ENCODE measurements at regions not wholly inside any gene's neighbourhood (a gene's known extent, or its start where the extent isn't known, plus 50 kb on each side); places are given as distances from the start of the nearest gene placed in this dataset.

DNA sequence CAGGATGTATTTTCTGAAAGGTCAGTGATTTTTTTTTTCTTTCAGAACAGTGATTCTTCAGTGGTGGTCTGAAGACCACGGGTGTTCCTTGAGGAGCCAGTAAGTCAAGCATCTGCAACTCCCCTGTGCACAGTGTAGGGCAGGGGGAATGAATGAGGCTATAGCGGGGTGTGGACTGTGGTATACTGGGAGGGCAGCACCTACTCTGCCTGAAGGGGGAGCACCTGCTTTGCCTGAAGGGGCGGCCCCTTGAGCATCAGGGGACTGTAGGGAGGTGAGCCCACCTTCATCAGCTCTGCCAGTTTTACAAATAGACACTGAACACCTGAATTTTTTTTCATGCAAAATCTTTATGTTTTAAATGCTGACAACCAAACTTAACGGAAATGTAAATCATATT, 77.5 kb upstream of the RIPOR2 start:
- DNase-seq, result no peak

DNA sequence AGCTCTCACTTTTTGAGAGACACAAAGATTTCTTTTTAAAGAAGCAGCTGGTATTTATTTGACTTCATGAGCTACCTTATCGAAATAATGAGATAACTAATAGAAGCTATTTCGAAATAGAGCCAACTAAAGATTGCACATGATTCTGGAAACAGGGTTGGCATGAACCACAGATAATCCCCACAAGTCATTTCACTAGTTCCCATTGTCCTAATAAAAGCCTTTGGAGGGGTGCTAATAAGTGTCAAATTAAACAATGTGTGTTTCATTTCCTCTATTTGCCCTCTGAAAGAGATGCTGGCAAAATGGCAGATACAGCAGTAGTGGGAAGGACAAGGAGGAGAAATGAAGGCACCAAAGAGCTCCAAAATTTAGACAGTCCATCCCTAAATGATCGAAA, 78.6 kb upstream of the RIPOR2 start:
- no peak for DNase-seq

DNA sequence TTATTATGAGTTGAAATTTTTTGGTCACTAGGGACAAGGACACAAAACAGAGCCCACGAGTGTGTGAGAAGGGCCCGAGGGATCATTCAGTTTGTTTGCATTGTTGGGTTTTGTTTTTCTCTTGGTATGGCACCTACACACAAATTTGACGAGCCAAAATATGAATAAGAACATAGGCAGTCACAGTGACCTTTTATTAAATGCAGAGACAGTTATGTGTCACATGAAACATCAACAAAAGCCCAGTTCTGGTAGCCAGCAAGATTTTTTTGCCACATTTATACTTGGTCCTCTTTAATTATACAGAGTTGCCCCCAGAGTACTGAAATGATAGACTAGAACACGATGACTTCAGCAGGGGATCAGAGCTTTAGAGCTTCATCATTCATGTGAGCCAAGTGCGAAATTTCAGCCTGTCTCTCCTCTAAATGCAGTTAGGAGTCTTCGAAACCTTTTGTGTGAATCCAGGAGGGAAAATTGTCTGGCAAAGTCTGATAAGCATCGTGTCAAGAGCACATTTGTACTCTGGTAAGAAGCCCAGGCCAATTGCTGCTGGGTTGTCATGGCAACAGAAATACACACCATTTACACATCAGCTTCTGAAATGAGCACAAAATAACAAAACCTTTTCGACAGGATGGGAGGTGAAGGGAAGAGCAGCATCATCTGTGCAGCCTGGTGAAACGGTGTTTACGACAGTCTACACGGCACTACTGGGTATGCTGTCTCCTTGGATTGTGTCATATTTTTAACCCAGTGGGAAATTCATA, 79.2 kb upstream of the RIPOR2 start:
- DNase-seq, result no peak

DNA sequence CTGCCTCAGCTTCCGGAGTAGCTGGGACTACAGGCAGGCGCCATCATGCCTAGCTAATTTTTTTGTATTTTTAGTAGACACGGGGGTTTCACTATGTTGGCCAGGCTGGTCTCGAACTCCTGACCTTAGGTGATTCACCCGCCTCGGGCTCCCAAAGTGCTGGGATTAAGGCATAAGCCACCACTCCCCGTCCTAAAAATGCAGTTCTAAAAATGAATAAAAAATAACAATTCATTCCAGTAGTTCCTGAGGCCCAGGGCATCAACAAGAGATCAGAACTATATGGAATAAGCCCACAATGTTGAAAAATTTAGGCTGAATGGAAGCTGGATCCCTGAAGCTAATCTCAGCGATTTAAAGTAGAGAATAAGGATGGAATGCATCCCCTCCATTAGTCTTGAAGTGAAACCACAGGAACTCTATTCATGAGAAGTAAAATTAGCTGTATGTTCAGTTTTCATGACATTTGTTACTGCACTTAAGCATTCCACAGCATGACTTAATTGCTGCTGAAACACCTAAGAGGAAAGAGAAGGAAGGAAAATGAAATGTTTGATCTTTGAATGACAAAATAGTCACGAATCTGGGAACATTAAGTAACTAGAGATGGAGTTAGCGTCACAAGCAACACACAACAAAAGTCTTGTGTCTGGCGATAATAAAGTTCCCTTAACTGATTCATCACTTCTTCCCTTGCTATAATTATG, 80.4 kb upstream of the RIPOR2 start:
- DNase-seq, result no peak

DNA sequence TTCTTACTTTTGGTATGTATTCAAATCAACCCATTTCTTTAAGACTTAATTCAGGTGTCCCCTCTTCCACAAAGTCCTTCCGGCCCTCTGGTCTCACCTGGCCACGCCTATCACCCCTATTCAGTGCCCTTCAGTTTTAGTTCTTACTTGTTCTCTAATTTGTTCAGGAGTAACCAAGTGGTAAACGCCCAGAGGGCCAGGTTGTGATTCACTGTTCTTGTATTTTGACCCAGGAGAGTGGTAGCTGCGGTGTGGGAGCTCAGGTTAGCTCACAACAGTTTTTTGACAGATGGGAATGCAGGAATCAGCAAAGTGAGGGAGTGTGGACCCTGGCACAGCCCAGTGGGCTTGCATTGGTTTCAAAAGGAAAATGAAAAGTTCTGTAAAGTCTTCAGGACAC, 81.7 kb upstream of the RIPOR2 start:
- DNase-seq, result no peak

DNA sequence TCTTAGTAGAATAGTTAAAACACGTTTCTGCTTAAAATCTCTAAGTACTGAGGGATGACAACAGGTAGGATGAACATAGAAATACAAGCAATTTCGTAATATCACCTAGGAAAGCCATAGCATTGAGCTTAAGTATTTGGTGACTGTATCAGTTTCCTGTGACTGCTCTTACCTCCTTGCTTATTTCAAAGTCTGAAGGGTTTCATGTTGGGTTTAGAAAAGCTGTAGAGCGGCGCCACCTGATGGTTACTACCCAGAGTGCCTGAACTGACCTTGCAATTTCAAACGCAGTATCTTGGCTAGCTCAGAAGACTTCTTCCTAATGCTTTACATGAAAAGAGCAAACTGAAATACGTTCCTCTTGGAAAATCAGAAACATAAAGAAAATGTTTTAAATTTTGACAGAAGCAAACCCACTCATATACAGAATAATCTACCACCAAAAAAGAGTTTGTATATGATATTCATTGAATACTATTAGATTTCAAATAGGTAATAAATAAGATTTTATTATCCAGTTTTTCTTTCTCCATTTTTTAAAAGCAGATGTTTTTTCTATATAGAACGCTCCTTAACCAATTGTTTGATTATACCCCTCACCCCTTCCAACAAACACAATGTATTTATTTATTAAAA, 82.3 kb upstream of the RIPOR2 start:
- DNase-seq, result peak; percentile 79 to 84

DNA sequence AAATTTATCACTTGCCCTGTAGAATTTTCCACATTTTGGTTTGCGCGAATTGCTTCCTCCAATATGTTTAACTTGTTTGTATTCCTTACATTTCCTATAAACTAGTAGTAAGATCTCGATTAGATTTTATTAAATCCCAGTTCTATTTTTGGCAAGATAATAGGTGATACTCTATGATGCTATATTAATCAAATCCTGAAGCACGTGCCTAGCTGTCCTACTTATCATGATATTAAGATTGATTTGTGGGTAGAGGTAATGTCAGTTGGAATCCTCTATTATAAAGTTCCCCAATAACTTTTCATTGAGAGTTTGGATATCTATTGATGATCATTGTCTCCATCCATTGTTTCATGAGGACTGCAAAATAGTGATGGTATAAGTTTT, 82.8 kb upstream of the RIPOR2 start:
- DNase-seq, result no peak

DNA sequence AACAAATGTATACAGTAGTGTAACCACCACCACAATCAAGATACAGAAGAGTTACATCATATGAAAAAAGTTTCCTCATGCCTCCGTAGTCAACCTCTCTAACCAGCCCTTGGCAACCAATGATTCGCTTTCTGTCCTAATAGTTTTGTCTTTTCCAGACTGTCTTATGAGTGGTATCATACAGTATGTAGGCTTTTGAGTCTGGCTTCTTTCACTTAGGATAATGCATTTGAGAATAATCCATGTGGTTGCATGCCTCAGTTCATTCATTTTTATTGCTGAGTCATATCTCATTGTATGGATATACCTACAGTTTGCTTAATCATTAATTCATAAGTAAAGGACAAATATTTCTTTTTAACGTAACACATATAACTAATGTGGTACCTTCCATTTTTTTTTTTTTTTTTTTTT, 86.4 kb upstream of the RIPOR2 start:
- no peak for DNase-seq

DNA sequence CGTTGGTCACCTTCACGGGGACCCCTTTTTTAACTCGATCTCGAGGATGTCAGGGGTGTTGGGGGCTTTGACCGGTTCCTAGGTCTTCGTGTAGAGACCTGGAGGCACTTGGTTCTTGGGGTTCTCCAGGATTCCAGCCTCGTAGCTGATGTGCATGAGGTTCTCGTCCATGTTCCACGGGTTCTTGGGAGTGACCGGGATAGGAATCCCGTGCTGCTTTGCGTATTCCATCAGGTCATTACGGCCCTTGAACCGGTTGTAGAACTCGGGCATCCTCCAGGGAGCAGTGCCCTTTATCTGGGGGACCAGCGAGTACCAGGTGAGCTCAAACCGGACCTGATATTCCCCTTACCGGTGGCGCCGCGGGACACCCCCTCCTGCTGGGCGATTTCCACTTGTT, 88.0 kb upstream of the RIPOR2 start:
- DNase-seq, result no peak

DNA sequence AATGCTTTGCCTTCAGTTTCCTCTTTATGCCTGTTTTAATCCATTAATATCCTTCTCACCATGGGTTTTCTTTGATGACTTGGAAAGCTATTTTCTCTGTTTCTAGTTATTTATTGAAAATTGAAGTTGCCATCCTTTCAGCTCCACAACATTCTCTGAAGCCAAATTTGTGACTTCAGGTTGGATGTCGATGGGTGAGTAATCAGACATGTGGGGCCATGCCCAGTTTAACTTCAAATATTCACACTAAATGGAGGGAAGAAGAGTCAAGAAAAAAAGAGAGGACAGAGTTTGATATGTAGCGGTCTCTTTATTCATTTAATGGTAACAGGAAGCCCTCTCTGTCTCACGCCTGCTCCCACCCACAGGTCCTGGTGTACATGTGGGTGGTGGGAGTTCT, 89.1 kb upstream of the RIPOR2 start:
- DNase-seq, result no peak

DNA sequence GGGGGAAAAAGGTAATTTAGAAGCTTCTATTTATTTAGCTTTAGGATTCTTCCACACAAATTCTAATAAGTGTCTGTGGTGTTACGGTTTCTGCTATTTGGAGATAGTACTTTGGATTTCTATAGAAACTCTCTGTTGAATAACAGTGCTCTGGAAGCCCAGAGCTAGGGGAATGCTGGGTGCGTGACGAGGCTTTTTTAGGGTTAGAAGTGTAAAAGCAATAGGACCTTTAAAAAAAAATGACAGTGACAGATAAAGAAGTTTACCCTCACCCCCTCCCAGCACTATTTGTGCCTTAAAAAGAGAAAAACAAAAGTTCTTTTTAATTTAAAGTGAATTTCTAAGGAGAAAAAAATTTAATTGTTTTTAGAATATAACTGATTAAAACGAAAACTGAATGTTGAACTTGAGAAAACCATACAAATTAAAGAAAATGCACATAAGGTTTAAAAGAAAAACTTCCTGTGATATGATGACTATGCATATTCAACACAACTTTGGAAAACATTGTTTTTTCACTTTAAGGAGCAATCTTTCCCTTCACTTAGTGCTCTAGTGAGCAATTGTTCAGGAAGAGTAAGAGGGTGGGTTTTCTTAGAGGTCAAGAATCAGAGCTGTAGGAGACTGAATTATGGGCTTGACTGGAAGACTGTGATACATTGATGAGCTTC, 89.6 kb upstream of the RIPOR2 start:
- no peak for DNase-seq

DNA sequence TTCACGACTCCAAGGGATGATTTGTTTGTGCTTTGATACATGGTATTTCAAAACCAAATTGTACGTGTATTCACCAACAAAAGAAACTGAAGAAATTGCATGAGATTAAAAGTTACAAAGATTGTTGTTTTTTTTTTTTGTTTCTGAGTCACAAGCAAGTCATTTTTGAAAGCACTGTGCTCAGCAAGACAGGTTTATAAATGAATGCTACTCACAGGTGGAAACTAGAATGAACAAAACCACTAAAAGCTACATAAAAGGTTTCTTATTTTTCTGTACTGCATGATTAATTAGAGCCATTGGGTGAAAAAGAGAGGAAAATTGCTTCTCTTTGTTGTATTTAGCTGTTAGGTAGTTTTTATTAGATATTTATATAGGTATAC, 90.2 kb upstream of the RIPOR2 start:
- DNase-seq, result no peak

DNA sequence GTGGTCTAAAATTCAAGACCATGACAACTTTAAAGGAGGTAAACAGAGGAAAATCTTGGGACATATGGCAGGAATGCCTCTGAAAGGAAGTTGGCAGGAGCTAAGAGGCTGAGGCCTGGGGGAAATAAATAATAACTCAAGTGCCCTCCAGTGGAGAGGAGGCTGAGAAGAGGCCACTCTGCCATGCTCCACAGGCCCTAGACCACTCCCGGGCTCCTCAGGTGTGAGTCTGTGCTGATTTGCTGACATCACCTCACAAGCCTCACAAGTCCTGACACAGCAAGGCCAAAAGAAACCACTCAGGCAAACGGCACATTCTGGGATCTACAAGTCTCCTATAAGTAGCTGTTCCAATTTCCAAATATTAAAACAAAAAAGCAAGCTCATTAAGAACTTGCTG, 91.0 kb upstream of the RIPOR2 start:
- DNase-seq, result peak in 1 of 2 experiments; percentile 45

DNA sequence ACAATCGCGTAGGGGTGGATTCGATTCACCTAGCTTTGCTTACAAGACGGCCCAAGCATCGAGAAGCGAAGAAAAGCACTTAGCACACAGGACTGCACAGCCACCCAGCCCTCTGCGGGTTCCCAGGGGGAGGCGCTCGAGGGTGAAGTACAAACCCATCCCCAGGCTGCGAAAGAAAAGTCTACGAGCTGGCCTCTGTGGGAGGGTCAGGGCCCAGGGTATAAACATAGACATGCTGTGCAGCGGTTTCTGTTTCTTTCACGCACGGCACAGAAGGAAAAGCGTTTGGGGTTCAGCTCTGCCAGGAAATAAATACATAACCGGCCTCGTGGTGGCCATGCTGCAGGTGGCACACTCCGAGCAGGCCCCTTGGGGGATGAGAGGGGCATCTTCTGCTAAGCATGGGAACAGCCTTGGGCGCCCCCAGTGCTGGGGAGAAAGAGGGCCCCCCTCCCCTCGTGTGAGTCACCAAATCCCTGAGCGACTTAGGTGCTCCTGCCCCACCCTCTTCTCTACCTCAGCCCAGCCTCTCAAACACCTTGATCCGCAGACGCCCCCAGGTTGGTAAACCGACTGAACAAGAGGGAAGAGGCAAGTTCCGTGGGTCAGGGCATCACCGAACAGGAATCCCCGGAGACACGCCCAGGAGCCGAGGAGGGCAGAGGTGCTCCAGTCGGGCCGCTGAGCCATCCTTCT, 91.6 kb upstream of the RIPOR2 start:
- DNase-seq, result peak; percentile 83 to 87

DNA sequence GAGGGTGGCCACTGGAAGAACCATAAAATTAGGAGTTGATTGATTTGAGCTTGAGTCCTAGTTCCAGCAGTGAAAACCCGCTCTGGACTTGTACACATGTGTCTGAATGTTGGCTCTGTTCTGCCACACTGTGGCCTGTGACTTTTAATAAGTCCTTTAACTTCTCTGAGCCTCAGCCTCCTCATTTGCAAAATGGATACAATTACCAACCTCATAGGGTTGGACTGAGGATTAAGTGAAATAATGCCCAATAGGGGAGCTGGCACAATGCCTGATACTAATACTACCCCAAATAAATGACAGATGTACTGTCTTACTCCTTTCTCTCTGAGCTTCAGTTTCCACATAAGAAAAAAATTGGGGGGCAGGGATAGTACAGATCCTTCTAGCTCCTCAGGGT, 92.6 kb upstream of the RIPOR2 start:
- no peak for DNase-seq

DNA sequence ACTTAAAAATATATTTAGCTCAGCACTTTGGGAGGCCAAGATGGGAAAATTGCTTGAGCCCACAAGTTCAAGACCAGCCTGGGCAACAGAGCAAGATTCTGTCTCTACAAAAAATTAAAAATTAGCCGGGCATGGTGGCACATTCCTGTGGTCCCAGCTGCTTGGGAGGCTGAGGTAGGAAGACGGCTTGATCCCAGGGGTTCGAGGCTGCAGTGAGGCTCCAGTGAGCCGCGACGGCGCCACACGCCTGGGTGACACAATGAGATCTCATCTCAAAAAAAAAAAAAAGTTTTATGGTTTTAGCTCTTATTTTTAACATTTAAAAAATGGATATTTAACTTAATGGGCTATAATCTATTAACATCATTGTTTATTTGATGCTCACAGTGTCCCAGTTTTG, 97.2 kb upstream of the RIPOR2 start:
- no peak for DNase-seq

DNA sequence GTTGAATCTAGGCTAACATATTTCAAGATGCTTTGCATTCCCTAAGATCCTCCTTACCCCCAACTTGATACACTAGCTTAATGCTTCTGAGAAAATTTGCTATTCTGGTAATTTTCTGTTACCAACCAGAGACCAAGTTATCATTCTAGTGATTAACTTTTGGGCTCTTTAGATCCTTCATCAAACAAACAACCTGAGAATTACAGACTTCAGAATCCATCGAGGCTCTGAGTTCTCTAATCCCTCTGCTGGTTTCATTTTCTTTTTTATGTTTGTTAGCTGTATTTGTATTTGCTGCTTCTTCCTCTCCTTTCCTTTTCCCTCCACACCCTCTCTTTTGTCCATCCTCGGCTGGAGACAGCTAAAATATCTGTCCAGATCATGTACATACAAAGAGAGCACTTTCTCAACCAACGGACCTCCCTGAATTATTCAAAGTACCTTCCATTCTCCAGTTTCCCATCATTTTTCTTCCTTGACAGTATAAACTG, 98.7 kb upstream of the RIPOR2 start:
- no peak for DNase-seq

DNA sequence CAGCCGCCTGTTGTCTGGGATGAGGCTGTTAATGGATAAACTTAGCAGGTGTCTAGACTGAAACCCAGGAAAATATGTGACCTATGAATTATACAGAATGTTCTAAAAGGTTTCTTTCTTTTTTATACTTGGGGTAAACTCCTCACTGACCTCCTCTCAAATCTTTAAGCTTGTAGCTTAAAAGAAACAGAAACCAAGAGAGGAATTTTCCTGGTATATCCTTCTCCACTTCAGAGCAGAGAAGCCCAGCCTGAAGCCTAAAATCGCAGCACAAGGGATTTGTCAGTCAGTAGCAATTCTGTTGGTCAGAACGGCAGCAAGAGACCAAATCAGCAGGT, 99.4 kb upstream of the RIPOR2 start:
- no peak for DNase-seq

DNA sequence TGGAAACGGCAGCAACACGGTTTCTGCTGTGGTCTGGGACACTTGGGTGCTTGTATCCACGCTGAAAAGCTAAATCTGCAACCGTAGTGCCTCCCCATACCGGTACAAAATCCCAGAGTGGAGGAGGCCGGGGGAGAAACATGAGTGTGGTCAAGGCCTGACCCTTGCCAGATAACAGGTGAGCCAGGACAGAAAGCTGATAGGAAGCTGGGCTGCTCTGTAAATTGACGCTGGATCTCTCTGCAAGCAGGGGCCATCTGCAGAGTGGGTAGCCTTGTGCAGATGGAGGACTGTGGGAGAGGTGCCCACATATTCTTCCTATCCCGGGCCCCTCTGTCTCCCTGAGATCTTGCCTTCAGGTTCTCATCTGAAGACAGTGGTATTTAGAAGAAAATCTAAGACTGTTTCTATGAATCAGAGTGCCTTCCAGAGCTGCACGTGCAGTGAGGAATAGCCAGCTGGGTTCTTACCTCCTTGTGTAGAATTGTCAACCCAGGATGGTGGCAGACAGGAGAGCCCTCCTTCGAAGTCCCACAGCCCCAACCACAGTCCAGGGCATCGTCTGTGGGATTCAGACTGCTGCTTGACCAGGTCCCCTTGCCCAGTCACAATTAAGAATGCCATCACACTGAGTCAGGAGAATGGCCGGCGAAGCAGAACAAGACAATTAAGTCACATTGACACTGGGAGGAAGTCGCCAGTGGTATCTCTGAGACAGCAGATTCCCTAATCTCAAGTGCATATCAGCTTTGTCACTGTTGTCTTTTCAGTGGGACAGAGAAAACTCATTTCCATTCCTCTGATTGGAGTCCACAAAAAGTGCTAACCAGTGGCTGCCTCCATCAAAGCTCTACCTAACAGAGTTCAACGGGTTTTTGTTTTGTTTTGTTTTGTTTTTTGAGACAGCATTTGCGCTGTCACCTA, 100.0 kb upstream of the RIPOR2 start:
- DNase-seq, result no peak

DNA sequence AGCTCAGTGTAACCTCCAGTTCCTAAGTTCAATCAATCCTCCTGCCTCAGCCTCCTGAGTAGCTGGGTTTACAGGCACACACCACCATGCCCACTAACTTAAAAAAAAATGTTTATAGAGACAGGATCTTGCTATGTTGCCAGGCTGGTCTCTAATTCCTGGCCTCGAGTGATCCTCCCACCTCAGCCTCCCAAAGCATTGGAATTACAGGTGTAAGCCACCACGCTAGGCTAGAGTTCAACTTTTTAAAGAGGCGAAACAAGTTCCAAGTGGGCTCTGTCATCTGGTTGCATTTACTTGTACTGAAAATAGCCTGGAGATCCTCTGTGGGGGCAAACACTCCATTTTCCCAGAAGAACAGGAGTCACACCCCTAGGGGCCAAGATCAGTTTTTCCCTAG, 100.7 kb upstream of the RIPOR2 start:
- no peak for DNase-seq

DNA sequence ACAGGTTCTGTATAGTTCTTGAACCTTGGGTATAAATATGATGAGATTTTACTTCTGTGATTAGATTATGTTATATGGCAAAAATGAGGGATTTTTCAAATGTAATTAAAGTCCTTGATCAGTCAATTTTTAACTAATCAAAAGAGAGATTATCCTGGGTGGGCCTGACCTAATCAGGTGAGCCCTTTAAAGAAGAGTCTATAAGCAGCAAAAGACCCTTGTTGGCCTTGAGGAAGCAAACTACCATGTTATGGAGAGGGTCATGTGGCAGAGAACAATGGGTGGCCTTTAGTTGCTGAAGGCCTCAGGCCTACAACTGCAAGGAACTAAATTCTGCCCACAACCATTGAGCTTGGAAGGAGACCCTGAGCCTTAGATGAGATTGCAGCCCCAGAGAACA, 102.5 kb upstream of the RIPOR2 start:
- DNase-seq, result no peak

DNA sequence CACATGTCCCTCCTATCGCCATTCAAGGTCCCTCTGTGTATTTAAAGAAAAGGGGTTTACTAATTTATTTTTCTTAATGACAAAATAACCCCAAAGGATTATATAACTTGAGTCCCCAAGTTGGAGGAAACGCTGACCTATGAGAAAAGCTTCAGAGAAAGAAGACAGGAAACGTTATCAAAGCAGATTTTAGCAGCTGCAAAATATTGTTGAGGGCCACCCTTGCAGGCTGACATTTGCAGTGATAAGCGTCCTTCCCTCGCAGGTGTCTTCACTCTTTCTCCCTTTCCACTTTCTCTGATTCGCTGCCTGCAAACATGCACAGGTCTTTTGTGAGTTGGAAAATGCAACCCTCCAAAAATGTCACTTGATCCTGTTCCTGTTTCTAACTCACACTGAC, 103.2 kb upstream of the RIPOR2 start:
- DNase-seq, result no peak
